ENCODE measurements at regions not wholly inside any gene's neighbourhood (a gene's known extent, or its start where the extent isn't known, plus 50 kb on each side); places are given as distances from the start of the nearest gene placed in this dataset.

DNA sequence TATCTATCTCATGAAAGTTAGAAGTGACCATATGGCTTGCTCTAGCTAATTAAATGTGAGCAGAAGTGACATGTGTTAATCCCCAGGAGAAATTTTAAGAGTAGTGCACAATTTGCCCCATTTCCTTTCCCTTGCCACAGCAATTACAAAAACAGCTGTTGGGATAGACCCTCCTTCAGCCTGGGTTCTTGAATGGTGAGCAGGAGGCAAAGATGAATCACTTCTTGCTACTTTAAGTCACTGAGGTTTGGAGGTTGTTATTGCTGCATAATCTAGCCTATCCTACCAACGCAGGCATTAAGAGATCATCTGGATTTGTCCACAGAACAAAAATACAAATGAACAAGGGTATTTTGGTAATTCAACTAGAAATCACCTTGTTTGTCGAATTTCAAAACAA, 51.7 kb upstream of the CAPN7 start:
- TF ChIP-seq, protein P1, sequence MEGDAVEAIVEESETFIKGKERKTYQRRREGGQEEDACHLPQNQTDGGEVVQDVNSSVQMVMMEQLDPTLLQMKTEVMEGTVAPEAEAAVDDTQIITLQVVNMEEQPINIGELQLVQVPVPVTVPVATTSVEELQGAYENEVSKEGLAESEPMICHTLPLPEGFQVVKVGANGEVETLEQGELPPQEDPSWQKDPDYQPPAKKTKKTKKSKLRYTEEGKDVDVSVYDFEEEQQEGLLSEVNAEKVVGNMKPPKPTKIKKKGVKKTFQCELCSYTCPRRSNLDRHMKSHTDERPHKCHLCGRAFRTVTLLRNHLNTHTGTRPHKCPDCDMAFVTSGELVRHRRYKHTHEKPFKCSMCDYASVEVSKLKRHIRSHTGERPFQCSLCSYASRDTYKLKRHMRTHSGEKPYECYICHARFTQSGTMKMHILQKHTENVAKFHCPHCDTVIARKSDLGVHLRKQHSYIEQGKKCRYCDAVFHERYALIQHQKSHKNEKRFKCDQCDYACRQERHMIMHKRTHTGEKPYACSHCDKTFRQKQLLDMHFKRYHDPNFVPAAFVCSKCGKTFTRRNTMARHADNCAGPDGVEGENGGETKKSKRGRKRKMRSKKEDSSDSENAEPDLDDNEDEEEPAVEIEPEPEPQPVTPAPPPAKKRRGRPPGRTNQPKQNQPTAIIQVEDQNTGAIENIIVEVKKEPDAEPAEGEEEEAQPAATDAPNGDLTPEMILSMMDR (IDR thresholded peaks at IDR 0.05), result no peak
- TF ChIP-seq EZH2phosphoT487 (IDR thresholded peaks at IDR 0.05), result no peak

All from neural progenitor cell (in vitro differentiated cells).